GM21825 (cell line): ENCODE measurements at regions not wholly inside any gene's neighbourhood (a gene's known extent, or its start where the extent isn't known, plus 50 kb on each side); places are given as distances from the start of the nearest gene placed in this dataset.
"Not testable (repeated sequence)": the region's sequence is repeated elsewhere in the genome, so short reads cannot be mapped to it uniquely, and the experiment has no call there.

Source experiments
- ATAC-seq: cut with Tn5 transposase; IDR thresholded peaks from one replicate; pipeline ENCODE4 v1.9.1; 2021; ENCODE audit warnings: mild to moderate bottlenecking, moderate library complexity; ENCODE audit not compliant: unreplicated experiment

DNA sequence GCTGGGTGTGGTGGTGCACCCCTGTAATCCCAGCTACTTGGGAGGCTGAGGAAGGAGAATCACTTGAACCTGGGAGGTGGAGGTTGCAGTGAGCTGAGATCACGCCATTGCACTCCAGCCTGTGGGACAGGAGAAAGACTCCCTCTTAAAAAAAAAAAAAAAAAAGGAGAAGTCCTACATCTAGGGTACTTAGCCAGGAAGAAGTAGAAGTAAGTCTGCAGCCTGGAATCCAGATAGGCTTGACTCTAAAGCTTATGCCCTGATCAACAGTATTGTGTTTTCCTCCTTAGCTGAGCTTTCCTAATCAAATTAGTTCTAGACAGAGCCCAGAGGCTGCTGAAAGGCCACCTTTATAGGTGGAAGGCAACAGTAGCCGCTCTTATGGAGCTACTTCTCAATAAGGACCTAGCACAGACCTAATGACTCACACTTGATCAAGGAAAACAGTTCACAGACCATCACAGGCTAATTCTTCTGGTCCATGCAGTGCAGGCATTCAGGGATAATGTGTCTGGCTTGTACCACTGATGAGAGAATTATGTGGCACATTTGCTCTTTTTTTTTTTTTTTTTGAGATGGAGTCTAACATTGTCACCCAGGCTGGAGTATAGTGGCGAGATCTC is 105.5 kb upstream of the KLF4 start:
- ATAC-seq, result no peak

GRCh38 chr9:107593224-107593870 is 103.8 kb upstream of the KLF4 start:
- ATAC-seq, result no peak

DNA sequence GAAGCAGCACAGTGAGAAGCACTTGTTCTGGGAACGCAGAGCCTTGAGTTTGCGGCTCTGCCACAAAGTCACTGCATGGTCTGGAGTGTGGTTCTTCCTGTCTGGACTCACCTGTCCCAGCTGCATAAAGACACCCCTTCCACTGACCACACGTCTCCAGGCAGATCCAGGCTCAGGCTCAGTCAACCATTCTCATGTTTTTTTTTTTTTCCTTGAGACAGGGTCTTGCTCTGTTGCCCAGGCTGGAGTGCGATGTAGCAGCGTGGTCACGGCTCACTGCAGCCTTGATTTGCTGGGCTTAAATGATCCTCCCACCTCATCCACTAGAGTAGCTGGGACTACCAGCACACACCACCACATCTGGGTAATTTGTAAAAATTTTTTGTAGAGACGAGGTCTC is 102.9 kb upstream of the KLF4 start:
- ATAC-seq, result no peak

DNA sequence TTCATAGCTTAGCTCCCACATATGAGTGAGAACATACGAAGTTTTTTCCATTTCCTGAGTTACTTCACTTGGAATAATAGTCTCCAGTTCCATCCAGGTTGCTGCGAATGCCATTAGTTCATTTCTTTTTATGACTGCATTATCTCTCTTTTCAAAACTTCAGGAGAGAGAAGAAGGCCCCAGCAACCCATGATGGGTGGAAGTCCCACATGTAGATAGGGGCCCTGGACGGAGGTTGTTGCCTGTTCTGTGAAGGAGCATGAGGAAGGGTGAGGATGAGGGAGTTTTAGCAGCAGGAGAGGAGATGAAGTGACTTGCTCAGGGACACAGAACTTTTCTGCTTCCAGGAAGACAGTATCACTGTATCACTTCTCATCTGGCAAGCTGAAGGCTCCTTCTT is 102.2 kb upstream of the KLF4 start:
- no peak for ATAC-seq

GRCh38 chr9:107588393-107588792 is 98.8 kb upstream of the KLF4 start:
- ATAC-seq, result no peak

DNA sequence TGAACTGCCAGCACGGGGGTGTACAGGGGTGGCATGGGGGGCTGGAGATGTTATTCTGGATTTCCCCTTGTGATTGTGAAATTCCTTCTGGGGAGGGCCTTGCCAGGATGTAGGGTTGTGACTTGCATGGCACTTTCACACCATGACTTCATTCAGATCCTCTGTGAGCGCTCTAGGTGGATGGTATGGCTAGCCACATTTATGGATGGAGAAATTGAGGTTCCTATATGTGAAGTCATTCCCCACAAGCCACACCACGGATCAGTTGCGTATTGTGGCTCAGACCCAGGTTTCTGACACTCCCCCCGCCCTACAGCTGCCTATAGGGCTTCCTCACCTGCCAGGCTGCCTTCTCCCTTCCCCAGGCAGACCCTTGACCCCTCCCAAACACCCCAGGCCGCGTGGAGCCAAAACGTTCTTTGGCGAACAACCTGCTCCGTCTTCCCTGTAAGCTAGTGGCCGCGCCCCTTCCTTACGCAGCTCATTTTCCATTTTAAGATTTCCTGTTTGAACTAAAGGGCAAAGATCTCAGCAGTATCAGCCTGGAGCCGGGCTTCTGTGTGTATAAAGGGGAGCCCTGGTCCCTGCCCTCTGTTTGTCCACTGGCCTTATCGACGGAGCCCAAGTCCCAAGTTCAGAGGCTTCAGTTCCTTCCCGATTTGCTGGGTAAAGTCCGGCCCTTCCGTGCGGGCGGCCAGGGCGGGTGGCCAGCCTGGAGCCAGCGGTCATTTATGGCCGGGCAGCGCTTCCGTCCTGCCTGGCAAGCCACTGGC is 97.8 kb upstream of the KLF4 start:
- ATAC-seq, result no peak

DNA sequence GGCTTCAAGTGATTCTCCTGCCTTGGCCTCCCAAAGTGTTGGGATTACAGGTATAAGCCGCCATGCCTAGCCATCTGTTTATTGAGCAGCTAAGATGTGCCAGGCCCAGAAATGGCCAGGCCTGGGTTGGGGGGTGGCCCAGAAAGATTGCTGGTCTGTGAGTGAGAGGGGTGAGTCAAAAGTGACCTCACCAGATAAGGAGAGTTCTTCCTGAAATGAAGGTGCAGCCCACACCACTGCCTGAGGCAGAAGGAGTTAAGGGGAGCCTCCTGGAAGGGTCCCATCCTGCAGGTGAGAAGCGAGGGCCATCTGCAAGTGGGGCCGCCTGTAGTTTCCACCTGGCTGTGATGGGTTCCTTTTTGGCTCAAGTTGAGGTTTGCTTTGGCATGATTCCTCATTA is 96.9 kb upstream of the KLF4 start:
- ATAC-seq, result no peak

DNA sequence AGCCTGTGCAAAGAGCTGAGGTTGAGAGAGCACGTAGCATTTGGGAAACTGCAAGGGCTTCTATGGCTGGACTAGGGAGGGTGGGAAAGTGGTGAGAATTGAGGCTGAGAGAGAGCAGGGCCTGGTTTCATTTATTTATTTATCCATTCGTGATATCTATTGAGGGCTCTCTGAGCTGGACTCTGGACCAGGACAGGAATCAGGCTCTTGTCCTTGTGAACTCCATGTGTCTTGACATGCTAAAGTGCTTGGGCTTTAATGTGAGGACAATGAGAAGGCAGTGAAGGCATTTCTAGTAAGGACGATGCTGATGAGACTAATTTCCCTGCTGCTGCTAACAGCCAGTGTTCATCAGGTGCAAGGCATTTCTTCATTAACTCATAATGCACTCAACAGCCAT is 95.9 kb upstream of the KLF4 start:
- ATAC-seq, result no peak

DNA sequence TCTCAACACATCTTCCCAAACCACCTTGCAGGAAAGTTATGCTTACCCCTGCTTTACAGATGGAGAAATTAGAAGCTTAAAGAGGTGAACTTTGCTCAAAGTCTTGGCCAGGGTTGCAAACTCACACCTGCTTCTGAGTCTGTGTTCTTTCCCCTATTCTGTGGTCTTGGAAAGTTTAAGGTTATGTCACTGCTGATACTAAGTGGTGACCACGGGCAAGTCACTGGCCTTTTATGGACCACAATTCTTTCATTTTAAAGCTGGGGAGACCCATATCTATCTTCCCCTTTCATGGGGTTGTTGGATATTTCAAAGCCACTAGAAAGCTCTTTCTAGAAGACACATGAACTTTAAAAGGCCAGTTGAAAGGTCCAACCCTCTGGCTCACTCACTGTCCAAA is 95.4 kb upstream of the KLF4 start:
- ATAC-seq, result no peak

DNA sequence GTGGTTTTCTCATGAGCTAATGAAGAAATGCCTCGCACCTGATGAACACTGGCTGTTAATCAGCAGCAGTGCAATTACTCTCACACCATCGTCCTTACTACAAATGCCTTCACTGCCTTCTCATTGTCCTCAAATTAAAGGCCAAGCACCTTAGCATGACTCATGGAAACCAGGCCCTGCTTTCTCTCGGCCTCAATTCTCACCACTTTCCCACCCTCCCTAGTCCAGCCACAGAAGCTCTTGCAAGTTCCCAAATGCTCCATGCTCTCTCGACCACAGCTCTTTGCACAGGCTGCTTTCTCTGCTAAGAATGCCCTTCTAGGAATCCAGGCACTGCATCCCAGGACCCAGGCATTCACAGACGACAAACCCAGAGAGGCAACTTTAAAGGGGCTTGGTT is 94.6 kb upstream of the KLF4 start:
- no peak for ATAC-seq

DNA sequence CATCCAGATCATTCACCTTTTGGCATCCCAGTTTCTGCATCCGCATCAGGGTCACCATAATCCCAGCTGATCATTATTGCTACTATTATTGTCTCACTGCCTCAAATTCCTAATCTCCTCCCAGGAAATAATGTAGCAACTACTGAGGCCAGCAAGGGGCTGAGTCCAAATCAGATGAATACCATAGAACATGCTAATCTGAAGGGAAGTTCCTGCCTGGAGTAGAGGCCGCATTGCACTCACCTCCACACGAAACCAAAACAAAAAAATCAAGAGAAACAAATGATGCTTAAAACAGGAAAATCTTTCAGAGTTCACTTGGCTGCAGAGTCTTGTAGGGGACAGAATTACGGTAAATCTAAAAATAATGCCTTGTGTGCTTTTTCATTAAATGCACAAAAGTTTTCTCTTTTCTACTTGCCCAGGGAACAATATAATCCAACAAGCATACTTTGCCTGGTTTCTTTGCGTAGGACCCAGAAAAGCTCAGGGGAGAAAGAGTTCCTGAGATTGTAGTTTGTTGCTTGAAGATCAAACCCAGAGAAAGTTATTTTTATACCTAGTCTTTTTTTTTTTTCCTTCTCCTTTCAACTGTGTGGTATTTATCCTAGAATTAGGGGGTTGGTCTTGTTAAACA is 87.7 kb upstream of the KLF4 start:
- no peak for ATAC-seq

GRCh38 chr9:107571148-107571547 is 81.6 kb upstream of the KLF4 start:
- ATAC-seq, result no peak

- ATAC-seq, result no peak
Observed at GRCh38 chr9:107569174-107569573, 79.6 kb upstream of the KLF4 start.

DNA sequence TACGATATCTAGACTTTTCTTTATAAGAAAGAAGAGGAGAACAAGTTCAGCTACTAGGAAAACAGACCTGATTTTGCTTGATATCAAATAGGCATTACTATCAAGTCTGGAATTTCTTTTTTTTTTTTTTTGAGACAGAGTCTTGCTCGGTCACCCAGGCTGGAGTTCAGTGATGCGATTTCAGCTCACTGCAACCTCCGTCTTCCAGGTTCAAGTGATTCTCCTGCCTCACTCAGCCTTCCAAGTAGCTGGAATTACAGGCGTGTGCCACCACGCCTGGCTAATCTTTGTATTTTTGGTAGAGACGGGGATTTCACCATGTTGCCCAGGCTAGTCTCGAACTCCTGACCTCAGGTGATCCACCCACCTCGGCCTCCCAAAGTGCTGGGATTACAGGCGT is 78.8 kb upstream of the KLF4 start:
- not testable (repeated sequence) for ATAC-seq

DNA sequence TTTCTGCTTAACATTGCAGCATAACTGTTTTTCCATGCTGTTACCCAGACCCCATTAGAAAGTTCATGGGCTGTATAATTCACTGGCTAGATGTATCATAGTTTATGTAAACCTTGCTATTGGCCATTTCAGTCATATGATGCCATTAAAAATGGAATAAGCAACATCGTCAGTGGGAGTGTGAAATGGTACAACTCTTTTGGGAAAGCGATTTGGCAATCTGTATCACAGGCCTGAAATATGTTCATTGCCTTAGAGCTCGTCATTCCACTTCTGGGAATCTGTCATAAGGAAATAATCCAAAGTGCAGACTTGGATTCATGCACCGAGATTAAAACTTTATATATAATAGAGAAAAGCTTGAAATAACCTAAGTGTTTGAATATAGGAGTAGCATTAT is 77.9 kb upstream of the KLF4 start:
- ATAC-seq, result no peak

- ATAC-seq, result no peak
Observed at GRCh38 chr9:107566611-107567061, 77.1 kb upstream of the KLF4 start.

GRCh38 chr9:107562798-107563197 is 73.2 kb upstream of the KLF4 start:
- ATAC-seq, result no peak

- no peak for ATAC-seq
Observed at GRCh38 chr9:107559494-107560086, 70.0 kb upstream of the KLF4 start.

GRCh38 chr9:107557236-107557990 is 67.8 kb upstream of the KLF4 start:
- ATAC-seq, result no peak

GRCh38 chr9:107554636-107555035 is 65.1 kb upstream of the KLF4 start:
- no peak for ATAC-seq
